GM21360 (cell line): ENCODE measurements at regions not wholly inside any gene's neighbourhood (a gene's known extent, or its start where the extent isn't known, plus 50 kb on each side); places are given as distances from the start of the nearest gene placed in this dataset.

Experiments used
- ATAC-seq: cut with Tn5 transposase; IDR thresholded peaks from one replicate; pipeline ENCODE4 v1.9.1; 2021; ENCODE audit warnings: mild to moderate bottlenecking, moderate library complexity; ENCODE audit not compliant: unreplicated experiment

DNA sequence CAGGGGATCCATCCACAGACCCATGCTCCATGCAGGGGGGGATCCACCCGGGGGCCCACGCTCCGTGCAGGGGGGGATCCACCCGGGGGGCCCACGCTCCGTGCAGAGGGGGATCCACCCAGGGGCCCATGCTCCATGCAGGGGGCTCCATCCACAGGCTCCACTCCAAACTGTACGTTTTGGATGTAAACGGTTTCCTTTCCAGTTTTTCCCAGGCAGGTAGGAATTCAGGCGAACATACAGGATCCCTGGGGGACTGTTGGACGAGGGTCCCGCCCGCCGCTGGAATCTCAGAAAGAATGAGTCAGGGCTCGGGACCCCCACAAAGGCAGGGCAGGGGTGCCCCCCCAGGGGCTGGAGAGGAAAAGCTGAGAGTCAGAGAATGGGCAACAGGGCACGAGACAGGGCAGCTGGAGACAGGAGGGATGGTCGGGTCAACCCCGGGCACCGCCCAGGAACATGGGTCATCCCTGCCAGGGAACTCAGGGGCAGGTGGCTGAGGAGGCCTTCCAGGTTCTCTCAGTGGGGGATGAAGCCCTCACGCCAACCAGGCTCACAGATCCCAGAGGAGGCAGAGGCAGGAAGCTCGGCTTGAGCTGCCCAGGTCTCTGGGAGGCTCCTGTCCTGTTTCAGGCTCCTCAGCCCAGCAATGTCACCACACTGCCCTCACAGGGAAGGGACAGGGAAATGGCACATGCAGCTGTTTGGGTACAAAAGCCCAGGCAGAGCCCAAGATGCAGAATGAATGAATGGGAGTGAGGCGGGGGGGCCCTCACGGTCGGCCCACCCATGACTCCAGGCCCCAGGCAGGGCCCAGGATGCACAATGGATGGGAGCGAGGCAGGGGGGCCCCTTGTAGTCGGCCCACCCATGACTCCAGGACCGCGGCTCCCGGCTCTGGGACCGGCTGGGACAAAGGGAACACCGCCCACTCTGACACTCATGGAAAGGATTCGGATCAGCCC lies 200.2 kb downstream of the BRD1 start:
- no peak for ATAC-seq

DNA sequence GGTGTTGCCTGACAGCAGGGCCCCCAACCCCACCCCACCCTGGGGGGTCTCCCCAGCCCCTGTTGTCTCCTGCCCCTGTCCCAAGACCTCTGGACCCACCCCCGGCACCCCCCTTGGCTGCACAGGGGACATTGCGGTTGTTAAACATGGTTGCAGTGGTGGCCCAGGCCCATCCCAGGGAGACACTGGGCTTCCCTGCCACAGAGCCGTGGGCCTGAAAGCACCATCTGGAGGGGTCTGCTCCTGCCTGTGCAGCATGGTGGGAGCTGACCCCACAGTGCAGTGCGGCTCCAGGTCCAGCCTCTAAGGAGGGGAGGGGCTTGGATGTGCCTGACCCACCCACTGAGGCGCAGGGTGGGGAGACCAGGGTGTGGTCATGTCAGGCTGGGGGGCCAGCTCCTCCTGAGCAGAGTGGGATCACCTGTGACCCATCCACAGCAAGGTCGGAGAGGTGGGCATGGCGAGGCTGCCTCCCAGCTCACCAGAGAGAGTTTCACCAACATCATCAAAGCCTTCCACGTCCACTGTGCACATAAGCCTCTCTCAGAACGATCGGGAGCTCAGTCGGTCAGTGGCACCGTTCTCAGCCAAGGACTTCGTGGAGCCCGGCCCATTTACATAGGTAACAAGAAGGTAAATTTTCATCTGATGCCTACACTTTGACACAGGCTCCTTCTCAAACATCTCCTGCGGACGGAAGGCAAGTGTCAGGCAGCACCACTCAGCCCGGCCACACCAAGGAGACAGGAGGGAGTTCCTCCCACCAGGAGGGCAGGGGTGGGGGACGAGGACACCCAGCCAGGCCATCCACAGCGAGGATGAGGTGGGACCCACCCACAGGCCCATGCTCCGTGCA lies 201.1 kb downstream of the BRD1 start:
- no peak for ATAC-seq

DNA sequence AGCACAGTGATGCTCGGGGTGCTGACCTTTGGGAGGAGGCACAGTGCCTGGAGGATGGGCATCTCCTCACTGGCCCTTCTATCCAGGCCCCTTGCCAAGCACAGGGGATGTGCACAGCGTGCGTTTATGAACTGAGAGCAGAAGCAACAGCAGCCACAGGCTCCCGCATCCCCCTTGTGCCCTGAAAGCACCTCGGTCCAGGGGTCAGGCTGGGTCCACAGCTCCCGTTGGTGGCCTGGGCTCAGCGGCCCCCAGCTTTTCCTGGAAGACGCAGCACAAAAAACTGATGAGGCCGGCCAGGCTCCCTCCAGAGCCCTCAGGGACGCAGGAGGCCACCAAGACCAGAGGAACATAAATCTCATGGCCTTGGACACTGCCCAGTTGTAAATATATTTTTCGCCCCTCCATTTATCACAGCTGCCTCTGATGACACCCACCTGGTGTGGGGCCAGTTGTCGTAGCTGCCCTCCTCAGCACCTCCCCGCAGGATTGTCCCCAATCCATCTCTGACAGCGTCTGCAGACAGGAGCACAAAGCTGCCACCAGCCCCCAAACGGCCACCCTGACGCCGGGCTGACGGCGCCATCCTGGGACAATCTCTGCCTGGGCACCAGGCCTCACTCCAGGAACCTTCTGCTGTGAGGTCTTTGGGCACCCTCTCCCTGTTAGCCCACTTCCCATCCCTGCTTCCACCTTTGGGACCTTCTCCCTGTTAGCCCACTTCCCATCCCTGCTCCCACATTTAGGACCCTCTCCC lies 203.1 kb downstream of the BRD1 start:
- ATAC-seq: no peak

GRCh38 chr22:49623715-49624114 lies 204.0 kb downstream of the BRD1 start:
- ATAC-seq: no peak

DNA sequence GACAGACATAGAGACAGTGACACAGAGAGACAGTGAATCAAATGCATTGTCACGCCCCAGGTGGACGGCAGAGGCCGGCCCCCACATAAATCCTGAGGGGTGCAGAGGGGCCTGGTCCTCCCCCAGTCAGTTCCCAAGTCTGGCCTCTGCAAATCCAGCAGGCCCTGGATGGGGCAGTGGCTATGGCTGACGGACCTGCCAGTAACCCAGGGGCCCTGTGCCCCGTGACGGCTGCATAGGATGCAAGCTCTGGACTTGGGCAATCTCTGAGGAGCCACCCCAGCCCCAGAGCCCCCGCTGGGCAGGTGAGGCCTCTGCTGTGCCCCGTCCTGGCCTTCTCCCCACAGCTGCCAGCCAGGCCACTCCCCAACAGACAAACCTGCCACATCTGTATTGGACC lies 204.5 kb downstream of the BRD1 start:
- no peak for ATAC-seq

DNA sequence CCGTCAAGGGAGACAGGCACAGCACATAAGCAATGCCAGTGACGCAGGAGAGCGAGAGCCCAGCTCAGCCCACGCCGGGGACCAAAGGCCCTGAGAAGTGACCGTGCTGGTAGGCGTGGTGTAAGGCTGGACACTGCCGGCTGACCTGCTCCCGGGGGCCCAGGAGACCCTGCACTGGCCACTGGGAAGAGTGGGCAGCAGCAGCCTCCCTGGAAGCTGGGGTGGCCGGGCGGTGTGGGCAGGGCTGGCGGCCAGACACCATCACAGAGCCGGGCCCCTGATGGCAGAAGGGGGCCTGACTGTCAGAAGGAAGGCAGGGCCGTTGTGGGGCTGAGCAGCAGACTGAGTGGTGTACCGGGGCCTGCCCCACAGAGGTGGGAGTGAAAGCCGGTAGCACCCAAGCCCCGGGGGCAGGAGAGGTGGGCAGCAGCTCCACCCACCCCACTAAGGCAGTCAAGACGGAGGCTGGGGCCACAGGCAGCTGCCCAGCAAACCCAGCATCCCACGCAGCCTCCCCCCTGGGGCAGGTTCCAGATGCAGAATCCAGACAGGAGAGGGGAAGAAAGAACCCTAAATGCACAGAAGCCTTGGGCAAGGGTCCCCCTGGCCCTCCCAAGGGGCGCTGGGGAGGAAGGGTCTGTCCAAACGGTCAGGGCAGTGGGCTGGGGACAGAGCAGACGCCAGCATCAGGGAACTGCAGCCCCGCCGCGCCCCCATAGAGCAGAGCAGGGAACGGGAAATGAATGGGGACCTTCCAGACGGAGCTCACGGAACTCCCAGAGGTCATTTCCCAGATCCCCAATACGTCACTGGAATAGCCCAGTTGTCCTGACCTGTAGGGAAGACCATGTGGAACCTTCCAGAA lies 205.2 kb downstream of the BRD1 start:
- ATAC-seq: no peak

DNA sequence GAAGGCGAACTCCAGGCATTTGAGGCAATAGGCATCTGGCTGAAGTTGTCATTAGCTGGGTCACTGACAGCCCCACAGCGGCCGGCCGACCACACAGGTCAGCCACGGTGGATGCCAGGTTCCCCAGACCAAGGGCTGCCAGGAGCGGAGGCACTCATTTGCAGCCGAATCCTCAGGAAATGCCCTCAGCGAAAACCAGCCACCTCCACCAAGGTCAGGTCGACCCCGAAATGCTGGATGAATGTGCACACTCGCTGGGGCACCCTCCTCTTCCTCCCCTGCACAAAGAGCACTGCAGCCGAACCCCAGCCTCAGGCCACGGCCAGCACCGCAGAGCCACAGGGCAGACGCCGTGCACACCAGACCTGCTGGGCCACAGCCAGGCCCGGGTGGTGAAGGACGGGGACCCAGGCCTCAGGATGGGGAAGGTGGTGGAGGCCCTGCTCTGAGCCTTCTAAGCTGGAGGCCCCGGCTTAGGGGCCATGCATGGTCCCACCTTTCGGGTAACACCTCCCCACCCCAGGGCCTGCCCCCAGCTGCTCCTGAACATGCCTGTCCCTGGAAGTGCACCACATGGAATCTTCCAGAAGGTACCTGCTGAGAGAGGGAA lies 206.0 kb downstream of the BRD1 start:
- ATAC-seq: no peak

DNA sequence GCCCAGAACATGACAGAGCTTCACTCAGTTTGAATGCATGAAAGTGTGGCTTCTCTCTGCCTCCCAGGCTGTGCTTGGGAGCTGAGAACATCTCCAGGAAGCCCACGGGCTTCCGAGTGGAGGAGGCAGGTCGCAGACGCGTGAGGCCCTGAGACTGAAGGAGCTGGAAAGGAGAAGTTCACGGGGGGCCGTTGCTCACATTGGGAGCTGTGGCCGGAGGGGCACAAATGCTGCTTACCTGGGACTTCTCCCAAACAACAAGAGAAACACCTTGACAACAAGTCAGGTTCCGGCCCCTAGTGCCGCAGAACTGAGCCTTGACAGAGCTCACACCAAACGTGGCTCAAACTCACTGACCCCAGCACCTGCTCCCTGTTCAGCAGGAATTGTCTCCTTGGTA lies 207.0 kb downstream of the BRD1 start:
- no peak for ATAC-seq

DNA sequence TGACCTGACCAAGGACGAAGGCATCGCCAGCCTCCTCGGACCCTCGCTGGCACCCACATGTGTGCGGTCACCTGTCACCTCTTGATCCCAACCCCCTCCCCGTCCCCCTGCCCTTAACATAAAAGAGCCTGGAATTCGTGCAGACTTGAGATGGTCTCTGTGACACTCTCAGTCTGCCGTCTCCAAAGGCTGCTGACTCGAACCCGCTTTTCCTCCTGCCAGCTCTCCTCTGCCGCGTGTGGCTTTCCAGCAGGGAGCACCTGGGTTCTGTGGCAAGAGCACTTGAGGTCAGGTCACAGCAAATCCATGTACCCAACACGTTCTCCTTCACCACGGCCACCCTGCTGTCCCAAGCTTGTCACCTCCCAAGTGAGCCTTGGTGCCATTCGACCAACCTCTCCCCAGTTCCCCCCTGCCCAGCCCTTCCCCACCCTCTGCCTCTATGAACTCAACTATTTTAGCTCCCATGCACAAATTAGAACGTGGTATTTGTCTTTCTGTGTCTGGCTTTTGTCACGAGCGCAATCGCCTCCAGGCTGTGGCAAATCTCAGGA lies 207.6 kb downstream of the BRD1 start:
- ATAC-seq: no peak

- no peak for ATAC-seq
Measured at GRCh38 chr22:49619301-49619700, 208.4 kb downstream of the BRD1 start.

- ATAC-seq: no peak
Measured at GRCh38 chr22:49618677-49618953, 209.1 kb downstream of the BRD1 start.

- ATAC-seq: no peak
Measured at GRCh38 chr22:49617866-49618676, 209.6 kb downstream of the BRD1 start.

DNA sequence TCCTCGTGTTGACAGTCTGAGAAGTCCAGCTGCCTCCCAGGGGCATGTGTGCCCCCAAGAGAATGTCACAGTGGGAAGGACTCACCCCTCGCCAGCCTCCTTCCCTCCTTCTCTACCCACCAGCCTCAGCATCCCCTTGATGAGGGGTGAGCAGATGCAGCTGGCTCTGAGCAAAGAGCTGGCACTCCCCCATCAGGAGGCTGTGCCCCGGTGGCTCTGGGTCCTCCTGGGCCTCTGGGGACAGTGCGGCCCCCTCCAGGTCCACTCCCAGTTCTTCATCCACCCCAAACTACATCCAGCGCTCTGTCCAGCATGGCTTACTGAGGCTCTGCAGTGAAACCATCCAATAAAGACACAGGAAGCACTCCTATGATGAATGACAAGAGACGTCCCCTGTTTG lies 210.4 kb downstream of the BRD1 start:
- no peak for ATAC-seq

GRCh38 chr22:49616356-49617231 lies 211.1 kb downstream of the BRD1 start:
- no peak for ATAC-seq

GRCh38 chr22:49614966-49615965 lies 212.4 kb downstream of the BRD1 start:
- no peak for ATAC-seq

DNA sequence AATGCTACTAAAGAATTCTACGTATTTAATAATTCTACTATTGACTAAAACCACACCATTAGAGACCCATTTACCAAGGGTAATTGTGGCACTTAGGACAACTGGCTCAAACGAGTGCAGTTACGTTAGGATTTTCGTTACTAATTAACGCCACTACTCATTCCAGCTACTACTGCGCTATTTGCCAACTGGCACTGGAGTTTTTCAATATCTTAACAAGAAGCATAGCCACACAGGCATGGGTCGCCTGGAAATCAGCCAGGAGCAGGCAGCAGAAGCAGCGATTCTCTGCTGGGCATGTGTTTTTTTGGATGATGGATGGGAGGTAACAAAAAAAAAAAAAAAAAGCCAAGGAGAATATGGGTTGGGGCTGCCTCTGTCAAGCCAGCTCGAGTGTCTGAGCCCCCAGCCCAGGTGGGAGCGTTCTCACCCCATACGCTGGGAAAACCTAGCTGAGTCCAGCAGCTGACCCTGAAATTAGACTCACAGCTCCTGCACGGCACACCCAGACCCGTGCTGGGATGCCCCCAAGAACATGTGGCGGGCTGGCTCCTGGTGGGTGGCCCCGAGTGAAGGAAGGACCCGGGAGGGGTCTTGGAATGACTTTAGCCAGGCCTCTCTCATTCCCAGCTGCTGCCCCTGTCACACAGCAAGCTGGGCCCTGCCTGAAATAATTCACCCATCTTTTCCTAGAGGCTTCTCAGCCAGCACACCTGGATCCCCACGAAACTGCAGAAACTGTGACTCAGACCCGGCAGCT lies 214.0 kb downstream of the BRD1 start:
- ATAC-seq: no peak
